ENCODE measurements at regions not wholly inside any gene's neighbourhood (a gene's known extent, or its start where the extent isn't known, plus 50 kb on each side); places are given as distances from the start of the nearest gene placed in this dataset.
A peak's percentile ranks its signal among the peaks of the same experiment; 100 is the strongest.

- H3K36me3 ChIP-seq (ENCODE audit: control insufficient read depth, insufficient read depth, low read length) = no peaks in the 10 kb centered on the region
- H3K4me1 ChIP-seq (ENCODE audit: control insufficient read depth, insufficient read depth, low read length) = peaks cover 8% of the 10 kb centered on the region
- no peak overlapping the region for H3K27ac ChIP-seq (ENCODE audit: insufficient read depth, low read depth, low read length, poor library complexity, severe bottlenecking)
- H3K4me3 ChIP-seq (ENCODE audit: insufficient read depth, low read depth, low read length) = no peak overlapping the region
- no peaks in the 10 kb centered on the region for H3K9me3 ChIP-seq (ENCODE audit: control insufficient read depth, low read length)
- no peaks in the 10 kb centered on the region for H3K27me3 ChIP-seq (ENCODE audit: control insufficient read depth, insufficient read depth, low read length, poor library complexity, severe bottlenecking)
These were observed 904.0 kb downstream of the SORCS3 start for GRCh38 chr10:105545101-105545500.

- H3K27ac ChIP-seq (ENCODE audit: insufficient read depth, low read depth, low read length, poor library complexity, severe bottlenecking) = no peak overlapping the region
- H3K4me1 ChIP-seq (ENCODE audit: control insufficient read depth, insufficient read depth, low read length) = peaks cover 16% of the 10 kb centered on the region
- no peaks in the 10 kb centered on the region for H3K27me3 ChIP-seq (ENCODE audit: control insufficient read depth, insufficient read depth, low read length, poor library complexity, severe bottlenecking)
- no peak overlapping the region for H3K4me3 ChIP-seq (ENCODE audit: insufficient read depth, low read depth, low read length)
- no peaks in the 10 kb centered on the region for H3K9me3 ChIP-seq (ENCODE audit: control insufficient read depth, low read length)
- H3K36me3 ChIP-seq (ENCODE audit: control insufficient read depth, insufficient read depth, low read length) = no peaks in the 10 kb centered on the region
- WGBS, 2 experiments = 83 to 92% methylated on average over 2 of the region's 2 CpGs
These were observed 899.3 kb downstream of the SORCS3 start for GRCh38 chr10:105540381-105540780.

- Histone ChIP-seq H3K9me3 (ENCODE audit: control insufficient read depth, low read length) (no peaks in the 10 kb centered on the region), H3K4me3 (ENCODE audit: insufficient read depth, low read depth, low read length) (peak overlapping the region; percentile 7), H3K36me3 (ENCODE audit: control insufficient read depth, insufficient read depth, low read length) (no peaks in the 10 kb centered on the region), H3K27me3 (ENCODE audit: control insufficient read depth, insufficient read depth, low read length, poor library complexity, severe bottlenecking) (no peaks in the 10 kb centered on the region), H3K27ac (ENCODE audit: insufficient read depth, low read depth, low read length, poor library complexity, severe bottlenecking) (peak overlapping the region; percentile 20), H3K4me1 (ENCODE audit: control insufficient read depth, insufficient read depth, low read length) (peaks cover 16% of the 10 kb centered on the region)
- 0% methylated on average over 4 of the region's 4 CpGs for WGBS, 2 experiments
These were observed 897.8 kb downstream of the SORCS3 start for GRCh38 chr10:105538874-105539273.

GRCh38 chr10:105535478-105535877 is 894.4 kb downstream of the SORCS3 start:
- no peak overlapping the region for H3K4me3 ChIP-seq (ENCODE audit: insufficient read depth, low read depth, low read length)
- no peaks in the 10 kb centered on the region for H3K9me3 ChIP-seq (ENCODE audit: control insufficient read depth, low read length)
- H3K4me1 ChIP-seq (ENCODE audit: control insufficient read depth, insufficient read depth, low read length) = peaks cover 8% of the 10 kb centered on the region
- WGBS, 2 experiments = 88 to 92% methylated on average over 3 of the region's 3 CpGs
- H3K27ac ChIP-seq (ENCODE audit: insufficient read depth, low read depth, low read length, poor library complexity, severe bottlenecking) = no peak overlapping the region
- H3K36me3 ChIP-seq (ENCODE audit: control insufficient read depth, insufficient read depth, low read length) = peaks cover 3% of the 10 kb centered on the region
- H3K27me3 ChIP-seq (ENCODE audit: control insufficient read depth, insufficient read depth, low read length, poor library complexity, severe bottlenecking) = no peaks in the 10 kb centered on the region

- peaks cover 8% of the 10 kb centered on the region for H3K4me1 ChIP-seq (ENCODE audit: control insufficient read depth, insufficient read depth, low read length)
- no peak overlapping the region for H3K27ac ChIP-seq (ENCODE audit: insufficient read depth, low read depth, low read length, poor library complexity, severe bottlenecking)
- peaks cover 3% of the 10 kb centered on the region for H3K36me3 ChIP-seq (ENCODE audit: control insufficient read depth, insufficient read depth, low read length)
- 56% methylated on average over 1 of the region's 1 CpG; no CpG with 5 or more reads in 1 of the 2 experiments for WGBS, 2 experiments
- no peak overlapping the region for H3K4me3 ChIP-seq (ENCODE audit: insufficient read depth, low read depth, low read length)
- no peaks in the 10 kb centered on the region for H3K9me3 ChIP-seq (ENCODE audit: control insufficient read depth, low read length)
- H3K27me3 ChIP-seq (ENCODE audit: control insufficient read depth, insufficient read depth, low read length, poor library complexity, severe bottlenecking) = no peaks in the 10 kb centered on the region
These were observed 893.0 kb downstream of the SORCS3 start for GRCh38 chr10:105534086-105534485.

- 95 to 100% methylated on average over 2 of the region's 2 CpGs for WGBS, 2 experiments
- H3K4me3 ChIP-seq (ENCODE audit: insufficient read depth, low read depth, low read length) = no peak overlapping the region
- H3K27me3 ChIP-seq (ENCODE audit: control insufficient read depth, insufficient read depth, low read length, poor library complexity, severe bottlenecking) = no peaks in the 10 kb centered on the region
- no peaks in the 10 kb centered on the region for H3K36me3 ChIP-seq (ENCODE audit: control insufficient read depth, insufficient read depth, low read length)
- no peaks in the 10 kb centered on the region for H3K9me3 ChIP-seq (ENCODE audit: control insufficient read depth, low read length)
- H3K4me1 ChIP-seq (ENCODE audit: control insufficient read depth, insufficient read depth, low read length) = no peaks in the 10 kb centered on the region
- H3K27ac ChIP-seq (ENCODE audit: insufficient read depth, low read depth, low read length, poor library complexity, severe bottlenecking) = no peak overlapping the region
These were observed 875.4 kb downstream of the SORCS3 start for GRCh38 chr10:105516511-105516910.

GRCh38 chr10:105514106-105514505 is 873.0 kb downstream of the SORCS3 start:
- Histone ChIP-seq H3K4me3 (ENCODE audit: insufficient read depth, low read depth, low read length) (no peak overlapping the region), H3K36me3 (ENCODE audit: control insufficient read depth, insufficient read depth, low read length) (no peaks in the 10 kb centered on the region), H3K27me3 (ENCODE audit: control insufficient read depth, insufficient read depth, low read length, poor library complexity, severe bottlenecking) (no peaks in the 10 kb centered on the region), H3K27ac (ENCODE audit: insufficient read depth, low read depth, low read length, poor library complexity, severe bottlenecking) (no peak overlapping the region), H3K4me1 (ENCODE audit: control insufficient read depth, insufficient read depth, low read length) (no peaks in the 10 kb centered on the region), H3K9me3 (ENCODE audit: control insufficient read depth, low read length) (no peaks in the 10 kb centered on the region)
- WGBS, 2 experiments = 87 to 95% methylated on average over 7 of the region's 7 CpGs

- WGBS, 2 experiments = 91 to 96% methylated on average over 3 of the region's 3 CpGs
- H3K4me1 ChIP-seq (ENCODE audit: control insufficient read depth, insufficient read depth, low read length) = no peaks in the 10 kb centered on the region
- H3K36me3 ChIP-seq (ENCODE audit: control insufficient read depth, insufficient read depth, low read length) = no peaks in the 10 kb centered on the region
- no peak overlapping the region for H3K27ac ChIP-seq (ENCODE audit: insufficient read depth, low read depth, low read length, poor library complexity, severe bottlenecking)
- no peaks in the 10 kb centered on the region for H3K9me3 ChIP-seq (ENCODE audit: control insufficient read depth, low read length)
- no peak overlapping the region for H3K4me3 ChIP-seq (ENCODE audit: insufficient read depth, low read depth, low read length)
- no peaks in the 10 kb centered on the region for H3K27me3 ChIP-seq (ENCODE audit: control insufficient read depth, insufficient read depth, low read length, poor library complexity, severe bottlenecking)
These were observed 868.4 kb downstream of the SORCS3 start for GRCh38 chr10:105509517-105509916.

GRCh38 chr10:105506262-105506661 is 865.2 kb downstream of the SORCS3 start:
- H3K4me3 ChIP-seq (ENCODE audit: insufficient read depth, low read depth, low read length) = no peak overlapping the region
- no peaks in the 10 kb centered on the region for H3K9me3 ChIP-seq (ENCODE audit: control insufficient read depth, low read length)
- WGBS, 2 experiments = 94% methylated on average over 5 of the region's 5 CpGs
- no peaks in the 10 kb centered on the region for H3K36me3 ChIP-seq (ENCODE audit: control insufficient read depth, insufficient read depth, low read length)
- no peak overlapping the region for H3K27ac ChIP-seq (ENCODE audit: insufficient read depth, low read depth, low read length, poor library complexity, severe bottlenecking)
- no peaks in the 10 kb centered on the region for H3K4me1 ChIP-seq (ENCODE audit: control insufficient read depth, insufficient read depth, low read length)
- no peaks in the 10 kb centered on the region for H3K27me3 ChIP-seq (ENCODE audit: control insufficient read depth, insufficient read depth, low read length, poor library complexity, severe bottlenecking)

- no peaks in the 10 kb centered on the region for H3K4me1 ChIP-seq (ENCODE audit: control insufficient read depth, insufficient read depth, low read length)
- H3K27me3 ChIP-seq (ENCODE audit: control insufficient read depth, insufficient read depth, low read length, poor library complexity, severe bottlenecking) = no peaks in the 10 kb centered on the region
- no peaks in the 10 kb centered on the region for H3K9me3 ChIP-seq (ENCODE audit: control insufficient read depth, low read length)
- H3K27ac ChIP-seq (ENCODE audit: insufficient read depth, low read depth, low read length, poor library complexity, severe bottlenecking) = no peak overlapping the region
- H3K4me3 ChIP-seq (ENCODE audit: insufficient read depth, low read depth, low read length) = no peak overlapping the region
- H3K36me3 ChIP-seq (ENCODE audit: control insufficient read depth, insufficient read depth, low read length) = no peaks in the 10 kb centered on the region
These were observed 862.6 kb downstream of the SORCS3 start for GRCh38 chr10:105503714-105504113.

GRCh38 chr10:105502058-105502457 is 861.0 kb downstream of the SORCS3 start:
- Histone ChIP-seq H3K9me3 (ENCODE audit: control insufficient read depth, low read length) (no peaks in the 10 kb centered on the region), H3K27me3 (ENCODE audit: control insufficient read depth, insufficient read depth, low read length, poor library complexity, severe bottlenecking) (no peaks in the 10 kb centered on the region)
- WGBS, 2 experiments = 93 to 95% methylated on average over 3 of the region's 3 CpGs

More at GRCh38 chr10:105502058-105502457, 861.0 kb downstream of the SORCS3 start:
- Histone ChIP-seq H3K4me1 (ENCODE audit: control insufficient read depth, insufficient read depth, low read length) (no peaks in the 10 kb centered on the region), H3K36me3 (ENCODE audit: control insufficient read depth, insufficient read depth, low read length) (no peaks in the 10 kb centered on the region), H3K27ac (ENCODE audit: insufficient read depth, low read depth, low read length, poor library complexity, severe bottlenecking) (no peak overlapping the region), H3K4me3 (ENCODE audit: insufficient read depth, low read depth, low read length) (no peak overlapping the region)

Measured in ectodermal cell (in vitro differentiated cells).